ENCODE measurements at regions not wholly inside any gene's neighbourhood (a gene's known extent, or its start where the extent isn't known, plus 50 kb on each side); places are given as distances from the start of the nearest gene placed in this dataset.

- TF ChIP-seq CTCF (IDR thresholded peaks at IDR 0.05) = no peak
- no peak for TF ChIP-seq POLR2A (IDR thresholded peaks at IDR 0.05)
Measured at GRCh38 chr11:33445761-33446161, 188.6 kb downstream of the HIPK3 start.
